Astrocyte (in vitro differentiated cells and primary cell): ENCODE measurements at regions not wholly inside any gene's neighbourhood (a gene's known extent, or its start where the extent isn't known, plus 50 kb on each side); places are given as distances from the start of the nearest gene placed in this dataset.

Experiments
- DNase-seq: peaks from one replicate; pipeline ENCODE4 v3.0.0-alpha.2; 2010; ENCODE audit warnings: low read depth
- FAIRE-seq: peaks from 2 replicates; lab custom pipeline; 2011; peaks lifted over from hg19 to GRCh38; lab: Jason Lieb, UNC
- H2AFZ ChIP-seq: 2 replicates; pipeline ENCODE4 v1.6.0; 2012; ENCODE audit warnings: low read depth, low read length, inconsistent platforms
- H3K27ac ChIP-seq: 2 replicates; pipeline ENCODE4 v1.5.1; 2011; ENCODE audit warnings: low read depth, low read length, inconsistent platforms
- H3K27me3 ChIP-seq: 2 replicates; pipeline ENCODE4 v1.6.0; 2011; ENCODE audit warnings: low read length, inconsistent platforms; ENCODE audit not compliant: insufficient read depth
- H3K36me3 ChIP-seq: 2 replicates; pipeline ENCODE4 v1.5.1; 2011; ENCODE audit warnings: low read length, inconsistent platforms; ENCODE audit not compliant: insufficient read depth
- H3K4me1 ChIP-seq: 2 replicates; pipeline ENCODE4 v1.5.1; 2011; ENCODE audit warnings: low read length, inconsistent platforms; ENCODE audit not compliant: insufficient read depth
- H3K4me2 ChIP-seq: 2 replicates; pipeline ENCODE4 v1.6.0; 2012; ENCODE audit warnings: low read length, inconsistent platforms
- H3K4me3 ChIP-seq: 2 replicates; pipeline ENCODE4 v1.5.1; 2011; ENCODE audit warnings: low read depth, mild to moderate bottlenecking, low read length, inconsistent platforms; ENCODE audit not compliant: insufficient read depth
- H3K79me2 ChIP-seq: 2 replicates; pipeline ENCODE4 v1.6.0; 2012; ENCODE audit warnings: mild to moderate bottlenecking, low read length, inconsistent platforms; ENCODE audit not compliant: insufficient read depth
- H3K9ac ChIP-seq: 2 replicates; pipeline ENCODE4 v1.6.0; 2012; ENCODE audit warnings: mild to moderate bottlenecking, low read length, inconsistent platforms
- H3K9me3 ChIP-seq: 2 replicates; pipeline ENCODE4 v1.5.1; 2012; ENCODE audit warnings: low read depth, mild to moderate bottlenecking, low read length, inconsistent platforms; ENCODE audit not compliant: insufficient read depth
- H4K20me1 ChIP-seq: 2 replicates; pipeline ENCODE4 v1.6.0; 2012; ENCODE audit warnings: low read length, inconsistent platforms; ENCODE audit not compliant: insufficient read depth
- H3K27ac Mint-ChIP-seq: one replicate; pipeline ENCODE4 v1.8.0; 2021; ENCODE audit warnings: mild to moderate bottlenecking, mixed read lengths; ENCODE audit not compliant: unreplicated experiment
- H3K27me3 Mint-ChIP-seq: one replicate; pipeline ENCODE4 v1.8.0; 2021; ENCODE audit warnings: low read depth, mixed read lengths; ENCODE audit not compliant: unreplicated experiment
- H3K36me3 Mint-ChIP-seq: one replicate; pipeline ENCODE4 v1.8.0; 2021; ENCODE audit warnings: low read depth, mixed read lengths; ENCODE audit not compliant: unreplicated experiment
- H3K4me1 Mint-ChIP-seq: one replicate; pipeline ENCODE4 v1.8.0; 2021; ENCODE audit warnings: low read depth, mixed read lengths; ENCODE audit not compliant: unreplicated experiment
- H3K4me3 Mint-ChIP-seq: one replicate; pipeline ENCODE4 v1.8.0; 2021; ENCODE audit warnings: mild to moderate bottlenecking, moderate library complexity, mixed read lengths; ENCODE audit not compliant: unreplicated experiment
- H3K9me3 Mint-ChIP-seq: one replicate; pipeline ENCODE4 v1.8.0; 2021; ENCODE audit warnings: mild to moderate bottlenecking, mixed read lengths; ENCODE audit not compliant: unreplicated experiment
- CTCF ChIP-seq: IDR thresholded peaks from 2 replicates; pipeline ENCODE4 v1.5.1; 2011; ENCODE audit warnings: low read depth, mild to moderate bottlenecking, inconsistent platforms, low read length, moderate library complexity; ENCODE audit not compliant: insufficient read depth
- EZH2 ChIP-seq: IDR thresholded peaks from 2 replicates; pipeline ENCODE4 v1.6.1; 2012; ENCODE audit warnings: mild to moderate bottlenecking, low read length, inconsistent platforms; ENCODE audit not compliant: insufficient read depth

- DNase-seq (no peak), FAIRE-seq (no peak)
- no peaks in the 10 kb centered on the region for H3K4me1 Mint-ChIP-seq
These were observed 959.2 kb downstream of the EPHA7 start for GRCh38 chr6:92460133-92460532.

GRCh38 chr6:92459606-92460005, 959.8 kb downstream of the EPHA7 start:
- no peaks in the 10 kb centered on the region for H3K79me2 ChIP-seq
- Mint-ChIP-seq H3K4me3 (no peak overlapping the region), H3K4me1 (no peaks in the 10 kb centered on the region), H3K36me3 (no peaks in the 10 kb centered on the region), H3K9me3 (no peaks in the 10 kb centered on the region), H3K27me3 (no peaks in the 10 kb centered on the region), H3K27ac (no peak overlapping the region)
- no peak for TF ChIP-seq EZH2
- no peak for TF ChIP-seq CTCF
- H3K4me1 ChIP-seq, result no peaks in the 10 kb centered on the region
- no peaks in the 10 kb centered on the region for H4K20me1 ChIP-seq
- H3K27ac ChIP-seq, result no peak overlapping the region
- FAIRE-seq, result no peak
- H2AFZ ChIP-seq, result no peak overlapping the region
- H3K9me3 ChIP-seq, result no peaks in the 10 kb centered on the region
- H3K36me3 ChIP-seq, result no peaks in the 10 kb centered on the region
- H3K27me3 ChIP-seq, result no peaks in the 10 kb centered on the region
- DNase-seq, result no peak
- no peak overlapping the region for H3K4me3 ChIP-seq
- H3K4me2 ChIP-seq, result no peak overlapping the region
- H3K9ac ChIP-seq, result no peak overlapping the region

More at GRCh38 chr6:92460133-92460532, 959.2 kb downstream of the EPHA7 start:
- TF ChIP-seq EZH2 (no peak), CTCF (no peak)
- H3K4me1 ChIP-seq, result no peaks in the 10 kb centered on the region
- Mint-ChIP-seq H3K27ac (no peak overlapping the region), H3K9me3 (no peaks in the 10 kb centered on the region), H3K4me3 (no peak overlapping the region), H3K36me3 (no peaks in the 10 kb centered on the region), H3K27me3 (no peaks in the 10 kb centered on the region)
- no peak overlapping the region for H2AFZ ChIP-seq
- no peak overlapping the region for H3K4me2 ChIP-seq
- no peak overlapping the region for H3K27ac ChIP-seq
- H3K9ac ChIP-seq, result no peak overlapping the region
- no peak overlapping the region for H3K4me3 ChIP-seq
- no peaks in the 10 kb centered on the region for H3K9me3 ChIP-seq
- no peaks in the 10 kb centered on the region for H3K36me3 ChIP-seq
- no peaks in the 10 kb centered on the region for H4K20me1 ChIP-seq
- H3K27me3 ChIP-seq, result no peaks in the 10 kb centered on the region
- no peaks in the 10 kb centered on the region for H3K79me2 ChIP-seq

- no peaks in the 10 kb centered on the region for H3K36me3 Mint-ChIP-seq
- TF ChIP-seq CTCF (no peak), EZH2 (no peak)
These were observed 973.3 kb downstream of the EPHA7 start for GRCh38 chr6:92446052-92446451.

More at GRCh38 chr6:92446052-92446451, 973.3 kb downstream of the EPHA7 start:
- FAIRE-seq, result no peak
- H3K27ac ChIP-seq, result no peak overlapping the region
- no peaks in the 10 kb centered on the region for H3K36me3 ChIP-seq
- no peak overlapping the region for H3K4me3 ChIP-seq
- DNase-seq, result no peak
- no peaks in the 10 kb centered on the region for H3K4me1 Mint-ChIP-seq
- H3K27me3 ChIP-seq, result no peaks in the 10 kb centered on the region
- H3K9me3 Mint-ChIP-seq, result no peaks in the 10 kb centered on the region
- no peak overlapping the region for H3K4me2 ChIP-seq
- H3K79me2 ChIP-seq, result no peaks in the 10 kb centered on the region
- no peak overlapping the region for H2AFZ ChIP-seq
- no peaks in the 10 kb centered on the region for H3K4me1 ChIP-seq
- H3K27me3 Mint-ChIP-seq, result no peaks in the 10 kb centered on the region
- no peak overlapping the region for H3K4me3 Mint-ChIP-seq
- H3K9me3 ChIP-seq, result no peaks in the 10 kb centered on the region
- H4K20me1 ChIP-seq, result no peaks in the 10 kb centered on the region
- no peak overlapping the region for H3K9ac ChIP-seq
- H3K27ac Mint-ChIP-seq, result no peak overlapping the region
